ENCODE measurements at regions not wholly inside any gene's neighbourhood (a gene's known extent, or its start where the extent isn't known, plus 50 kb on each side); places are given as distances from the start of the nearest gene placed in this dataset.

GRCh38 chr20:48393311-48393685, 434.5 kb downstream of the PREX1 start:
- no peak overlapping the region for H3K4me3 ChIP-seq
- no peaks in the 10 kb centered on the region for H3K36me3 ChIP-seq
- no peak for TF ChIP-seq Cebpa-rat (IDR thresholded peaks at IDR 0.05)
- H3K9me3 ChIP-seq = peaks cover 48% of the 10 kb centered on the region
- no peak overlapping the region for H3K4me2 ChIP-seq
- H3K27ac ChIP-seq = 0 out of 2 replicates have a peak overlapping the region, but pooled peaks have one; percentile 6
- H4K20me1 ChIP-seq = no peaks in the 10 kb centered on the region
- H3K9ac ChIP-seq = no peak overlapping the region
- H3K4me1 ChIP-seq = peaks cover 45% of the 10 kb centered on the region
- H3K27me3 ChIP-seq = no peaks in the 10 kb centered on the region

GRCh38 chr20:48392407-48393310, 435.1 kb downstream of the PREX1 start:
- H3K4me2 ChIP-seq = no peak overlapping the region
- H3K27me3 ChIP-seq = no peaks in the 10 kb centered on the region
- no peaks in the 10 kb centered on the region for H4K20me1 ChIP-seq
- H3K9ac ChIP-seq = no peak overlapping the region
- H3K27ac ChIP-seq = no peak overlapping the region
- no peaks in the 10 kb centered on the region for H3K36me3 ChIP-seq
- peaks cover 48% of the 10 kb centered on the region for H3K9me3 ChIP-seq
- no peak for TF ChIP-seq Cebpa-rat (IDR thresholded peaks at IDR 0.05)
- peaks cover 39% of the 10 kb centered on the region for H3K4me1 ChIP-seq
- H3K4me3 ChIP-seq = no peak overlapping the region

DNA sequence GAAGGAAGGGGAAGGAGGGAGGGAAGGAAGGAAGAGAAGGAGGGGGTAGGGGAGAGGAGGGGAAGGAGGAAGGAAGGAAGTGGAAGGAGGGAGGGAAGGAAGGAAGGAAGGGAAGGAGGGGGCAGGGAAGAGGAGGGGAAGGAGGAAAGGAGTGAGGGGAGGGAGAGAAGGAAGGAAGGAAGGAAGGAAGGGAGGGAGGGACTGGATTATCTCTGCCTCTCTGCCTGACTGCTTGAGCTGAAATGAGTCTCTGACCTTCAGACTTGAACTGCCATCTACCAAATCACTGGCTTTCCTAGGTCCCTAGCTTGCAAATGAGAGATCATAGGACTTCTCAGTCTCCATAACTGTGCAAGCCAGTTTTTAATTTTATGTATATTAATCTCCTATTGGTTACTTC, 436.8 kb downstream of the PREX1 start:
- no peaks in the 10 kb centered on the region for H4K20me1 ChIP-seq
- no peak overlapping the region for H3K4me3 ChIP-seq
- peaks cover 48% of the 10 kb centered on the region for H3K9me3 ChIP-seq
- H3K27me3 ChIP-seq = no peaks in the 10 kb centered on the region
- TF ChIP-seq Cebpa-rat (IDR thresholded peaks at IDR 0.05) = no peak
- no peak overlapping the region for H3K9ac ChIP-seq
- no peaks in the 10 kb centered on the region for H3K36me3 ChIP-seq
- no peak overlapping the region for H3K4me2 ChIP-seq
- peaks cover 22% of the 10 kb centered on the region for H3K4me1 ChIP-seq
- H3K27ac ChIP-seq = no peak overlapping the region

DNA sequence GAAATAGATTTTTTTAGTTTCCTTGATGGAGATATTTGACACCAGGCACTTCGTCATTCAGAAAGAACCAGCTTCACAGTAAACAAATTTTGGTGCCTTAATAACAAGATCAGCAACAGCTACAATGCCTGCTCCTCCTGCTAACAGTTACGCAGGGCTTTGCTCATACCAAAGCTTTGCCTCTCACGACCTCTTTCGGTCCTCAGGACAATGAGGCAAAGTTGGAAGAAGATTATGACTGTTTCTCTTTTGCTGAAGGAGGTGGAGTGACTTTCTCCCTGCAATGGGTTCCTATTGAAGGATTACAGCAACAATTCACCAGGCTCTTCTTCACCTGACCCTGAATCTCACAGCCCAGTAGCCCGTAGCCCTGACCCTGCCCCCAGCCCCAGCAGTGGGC, 440.1 kb downstream of the PREX1 start:
- Histone ChIP-seq H4K20me1 (no peaks in the 10 kb centered on the region), H3K9ac (no peak overlapping the region), H3K36me3 (no peaks in the 10 kb centered on the region), H3K27me3 (no peaks in the 10 kb centered on the region), H3K9me3 (peaks cover 26% of the 10 kb centered on the region), H3K4me2 (no peak overlapping the region), H3K4me3 (no peak overlapping the region), H3K27ac (no peak overlapping the region), H3K4me1 (no peaks in the 10 kb centered on the region)
- TF ChIP-seq Cebpa-rat (IDR thresholded peaks at IDR 0.05) = no peak; the same call in 1 of the 2 replicates

GRCh38 chr20:48385527-48385926, 442.3 kb downstream of the PREX1 start:
- Histone ChIP-seq H3K27me3 (no peaks in the 10 kb centered on the region), H3K36me3 (no peaks in the 10 kb centered on the region), H3K9me3 (peaks cover 7% of the 10 kb centered on the region; the same call in 1 of the 2 replicates), H4K20me1 (no peaks in the 10 kb centered on the region), H3K27ac (no peak overlapping the region), H3K4me2 (no peak overlapping the region), H3K4me1 (no peaks in the 10 kb centered on the region), H3K9ac (no peak overlapping the region), H3K4me3 (no peak overlapping the region)
- TF ChIP-seq Cebpa-rat (IDR thresholded peaks at IDR 0.05) = no peak

DNA sequence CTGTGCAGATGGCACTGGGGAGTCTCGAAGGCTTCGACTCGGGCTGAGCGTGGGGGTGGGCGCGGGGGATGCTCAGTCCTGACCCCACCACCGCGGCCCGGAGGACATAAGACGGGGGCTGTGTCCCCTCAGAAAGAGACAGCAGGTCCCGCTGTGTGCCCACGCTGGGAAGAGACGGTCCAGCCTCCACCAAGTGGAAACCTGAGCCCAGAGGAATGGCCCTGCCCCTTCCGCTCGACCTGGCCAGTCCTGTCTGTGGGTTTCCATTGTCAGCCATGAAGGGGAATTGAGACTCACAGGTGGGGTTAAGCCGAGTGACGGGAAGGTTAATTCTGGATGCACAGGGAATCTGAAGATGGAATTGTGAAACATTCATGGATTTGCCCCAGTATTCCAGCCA, 442.7 kb downstream of the PREX1 start:
- Histone ChIP-seq H3K4me3 (no peak overlapping the region), H3K27ac (no peak overlapping the region), H3K9me3 (peaks cover 3% of the 10 kb centered on the region; the same call in 1 of the 2 replicates), H3K4me2 (no peak overlapping the region), H3K27me3 (no peaks in the 10 kb centered on the region), H4K20me1 (no peaks in the 10 kb centered on the region), H3K4me1 (no peaks in the 10 kb centered on the region), H3K36me3 (no peaks in the 10 kb centered on the region), H3K9ac (no peak overlapping the region)
- TF ChIP-seq Cebpa-rat (IDR thresholded peaks at IDR 0.05) = no peak

GRCh38 chr20:48384147-48384818, 443.5 kb downstream of the PREX1 start:
- Histone ChIP-seq H3K4me3 (no peak overlapping the region), H3K27me3 (no peaks in the 10 kb centered on the region)
- TF ChIP-seq Cebpa-rat (IDR thresholded peaks at IDR 0.05) = no peak

GRCh38 chr20:48383252-48383651, 444.5 kb downstream of the PREX1 start:
- H3K4me1 ChIP-seq = no peaks in the 10 kb centered on the region
- no peaks in the 10 kb centered on the region for H3K27me3 ChIP-seq

More at GRCh38 chr20:48384147-48384818, 443.5 kb downstream of the PREX1 start:
- no peaks in the 10 kb centered on the region for H3K36me3 ChIP-seq
- no peaks in the 10 kb centered on the region for H3K4me1 ChIP-seq
- no peaks in the 10 kb centered on the region for H4K20me1 ChIP-seq
- no peak overlapping the region for H3K27ac ChIP-seq
- no peak overlapping the region for H3K9ac ChIP-seq
- H3K9me3 ChIP-seq = no peaks in the 10 kb centered on the region
- H3K4me2 ChIP-seq = no peak overlapping the region

DNA sequence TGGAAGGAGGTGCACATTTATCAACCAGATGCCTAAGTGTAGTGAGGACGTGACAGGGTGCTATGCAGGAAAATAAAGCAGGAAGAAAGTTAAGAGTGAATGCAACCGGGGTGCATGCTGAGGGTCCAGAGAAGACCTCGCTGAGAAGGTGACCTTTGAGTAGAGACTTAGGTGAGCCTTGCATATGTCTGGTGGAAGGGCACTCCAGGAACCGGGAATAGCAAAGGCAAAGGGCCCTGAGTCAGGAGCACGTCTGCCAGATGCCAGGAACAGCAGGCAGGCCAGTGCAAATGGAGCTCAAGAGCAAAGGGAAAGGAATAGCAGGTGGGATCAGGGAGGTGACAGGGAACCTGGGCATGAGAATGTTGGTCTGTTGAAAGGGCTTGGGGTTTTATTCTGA, 445.5 kb downstream of the PREX1 start:
- no peak overlapping the region for H3K4me2 ChIP-seq
- H3K9me3 ChIP-seq = no peaks in the 10 kb centered on the region
- TF ChIP-seq Cebpa-rat (IDR thresholded peaks at IDR 0.05) = no peak
- no peaks in the 10 kb centered on the region for H3K27me3 ChIP-seq
- no peaks in the 10 kb centered on the region for H3K36me3 ChIP-seq
- H3K4me1 ChIP-seq = no peaks in the 10 kb centered on the region
- H3K4me3 ChIP-seq = no peak overlapping the region
- no peaks in the 10 kb centered on the region for H4K20me1 ChIP-seq
- no peak overlapping the region for H3K9ac ChIP-seq
- no peak overlapping the region for H3K27ac ChIP-seq

More at GRCh38 chr20:48383252-48383651, 444.5 kb downstream of the PREX1 start:
- H3K9me3 ChIP-seq = no peaks in the 10 kb centered on the region
- H3K36me3 ChIP-seq = no peaks in the 10 kb centered on the region
- H3K9ac ChIP-seq = no peak overlapping the region
- no peak overlapping the region for H3K4me3 ChIP-seq
- no peak overlapping the region for H3K27ac ChIP-seq
- H4K20me1 ChIP-seq = no peaks in the 10 kb centered on the region
- TF ChIP-seq Cebpa-rat (IDR thresholded peaks at IDR 0.05) = no peak
- no peak overlapping the region for H3K4me2 ChIP-seq

Measured in BLaER1 (cell line).